Naive thymus-derived CD4-positive, alpha-beta T cell (primary cell): ENCODE measurements at regions not wholly inside any gene's neighbourhood (a gene's known extent, or its start where the extent isn't known, plus 50 kb on each side); places are given as distances from the start of the nearest gene placed in this dataset.

Experiments
- ATAC-seq: fragments of 150-1000 bp; cut with Tn5 transposase; 2 replicates; pipeline ENCODE4 v1.10.0; 2021; ENCODE audit warnings: mild to moderate bottlenecking, moderate library complexity
- CTCF ChIA-PET: fragments of 350-600 bp; sonication (Branson Sonifier 250); formaldehyde crosslinking; loops from one replicate; lab custom pipeline; 2021; ENCODE audit warnings: antibody characterized with exemption; lab: Charles Lee
- POLR2A ChIA-PET: fragments of 350-600 bp; sonication (Branson Sonifier 250); formaldehyde crosslinking; loops from one replicate; lab custom pipeline; 2021; ENCODE audit warnings: antibody characterized with exemption, inconsistent platforms; lab: Charles Lee
- DNase-seq, 9 donors: peaks; one replicate each; pipeline versions ENCODE4 v3.0.0 to v3.0.0-alpha.2; 2020 to 2022; ENCODE audit warnings: mixed read lengths in 1 of 9
- H3K27ac ChIP-seq: one replicate; pipeline ENCODE4 v1.7.0; 2013; ENCODE audit warnings: mild to moderate bottlenecking, low read depth, low read length, moderate library complexity
- H3K27me3 ChIP-seq, 2 donors: one replicate each; pipeline ENCODE4 v1.7.0; 2013; ENCODE audit warnings: low read length in 2 of 2, mild to moderate bottlenecking in 2 of 2, moderate library complexity in 2 of 2; ENCODE audit not compliant: control insufficient read depth in 2 of 2, insufficient read depth in 2 of 2
- H3K36me3 ChIP-seq, 3 experiments: 1 replicate in 2 of 3; 2 replicates in 1 of 3; pipeline ENCODE4 v1.7.0; 2013; ENCODE audit warnings: low read length in 3 of 3, mild to moderate bottlenecking in 3 of 3, moderate library complexity in 1 of 3; ENCODE audit not compliant: insufficient read depth in 3 of 3, control insufficient read depth in 2 of 3
- H3K4me1 ChIP-seq, 2 donors: one replicate each; pipeline ENCODE4 v1.7.0; 2013; ENCODE audit warnings: low read length in 2 of 2, mild to moderate bottlenecking in 2 of 2, moderate library complexity in 1 of 2; ENCODE audit not compliant: control insufficient read depth in 2 of 2, insufficient read depth in 2 of 2
- H3K4me3 ChIP-seq: 2 replicates; pipeline ENCODE4 v1.7.0; 2013; ENCODE audit warnings: mild to moderate bottlenecking, low read length
- H3K9me3 ChIP-seq, 3 experiments: 1 replicate in 2 of 3; 2 replicates in 1 of 3; pipeline ENCODE4 v1.7.0; 2013; ENCODE audit warnings: low read length in 3 of 3; ENCODE audit not compliant: control insufficient read depth in 2 of 3
- H3K27ac Mint-ChIP-seq, 9 donors: one replicate each; pipeline ENCODE4 v1.8.0; 2020 to 2022; ENCODE audit warnings: mixed read lengths in 9 of 9, mild to moderate bottlenecking in 8 of 9, moderate library complexity in 5 of 9, inconsistent platforms in 2 of 9
- H3K27me3 Mint-ChIP-seq, 5 donors: one replicate each; pipeline ENCODE4 v1.8.0; 2021 to 2022; ENCODE audit warnings: mixed read lengths in 5 of 5, mild to moderate bottlenecking in 1 of 5
- H3K36me3 Mint-ChIP-seq, 5 donors: one replicate each; pipeline ENCODE4 v1.8.0; 2020 to 2022; ENCODE audit warnings: mixed read lengths in 5 of 5, mild to moderate bottlenecking in 3 of 5, inconsistent platforms in 1 of 5
- H3K4me1 Mint-ChIP-seq, 7 donors: one replicate each; pipeline ENCODE4 v1.8.0; 2020 to 2022; ENCODE audit warnings: mixed read lengths in 7 of 7, mild to moderate bottlenecking in 3 of 7, inconsistent platforms in 1 of 7
- H3K4me3 Mint-ChIP-seq, 10 donors: one replicate each; pipeline ENCODE4 v1.8.0; 2020 to 2022; ENCODE audit warnings: mild to moderate bottlenecking in 10 of 10, mixed read lengths in 10 of 10, moderate library complexity in 6 of 10, inconsistent platforms in 2 of 10
- H3K9me3 Mint-ChIP-seq, 11 donors: one replicate each; pipeline ENCODE4 v1.8.0; 2020 to 2022; ENCODE audit warnings: mixed read lengths in 11 of 11, mild to moderate bottlenecking in 4 of 11, inconsistent platforms in 1 of 11, moderate library complexity in 1 of 11
- intact Hi-C, 2 donors: fragments of 100-400 bp; cut with micrococcal nuclease; formaldehyde crosslinking; loops; one replicate each; pipeline ENCODE4 v1.15.1; 2023

DNA sequence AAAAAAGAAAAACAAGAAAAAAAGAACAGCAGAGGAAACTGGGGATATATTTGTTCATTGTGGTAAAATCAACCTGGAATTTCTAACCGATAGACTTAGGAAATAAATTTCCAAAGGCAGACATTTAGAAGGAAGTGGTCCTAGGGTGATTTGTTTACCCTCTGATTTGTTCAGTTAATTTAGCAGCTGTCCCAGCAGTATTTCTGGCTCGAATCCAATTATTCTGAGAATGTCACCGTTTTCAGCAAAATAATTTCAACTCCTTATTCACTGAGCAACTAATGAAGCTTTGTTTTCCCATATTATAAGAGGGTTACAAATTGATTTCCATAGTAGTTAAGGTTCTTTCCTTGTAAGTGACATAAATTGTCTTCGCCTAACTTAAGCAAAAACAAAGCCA, 285.2 kb upstream of the SYT10 start:
- Mint-ChIP-seq H3K36me3 (no peaks in the 10 kb centered on the region), H3K4me1 (no peaks in the 10 kb centered on the region), H3K4me3 (no peak overlapping the region), H3K9me3 (peaks cover 1 to 29% (median 13%) of the 10 kb centered on the region in 11 donors), H3K27ac (no peak overlapping the region), H3K27me3 (no peaks in the 10 kb centered on the region)
- H3K9me3 ChIP-seq = no peaks in the 10 kb centered on the region
- ATAC-seq (no peak), DNase-seq (no peak)
- ChIA-PET CTCF (no interaction called here), POLR2A (no interaction called here)
- H3K27ac ChIP-seq = no peak overlapping the region
- no peaks in the 10 kb centered on the region for H3K4me1 ChIP-seq
- no peak overlapping the region for H3K4me3 ChIP-seq
- no peaks in the 10 kb centered on the region for H3K36me3 ChIP-seq
- no peaks in the 10 kb centered on the region for H3K27me3 ChIP-seq
- intact Hi-C loops = no loop called here

GRCh38 chr12:33734871-33735270, 287.4 kb upstream of the ALG10 start:
- Histone ChIP-seq H3K4me3 (no peak overlapping the region), H3K4me1 (no peaks in the 10 kb centered on the region), H3K27me3 (no peaks in the 10 kb centered on the region), H3K27ac (no peak overlapping the region), H3K9me3 (no peaks in the 10 kb centered on the region), H3K36me3 (no peaks in the 10 kb centered on the region)
- ChIA-PET POLR2A (no interaction called here), CTCF (no interaction called here)
- no peak for DNase-seq
- intact Hi-C loops = no loop called here
- H3K27ac Mint-ChIP-seq = no peak overlapping the region
- H3K27me3 Mint-ChIP-seq = no peaks in the 10 kb centered on the region
- no peak overlapping the region for H3K4me3 Mint-ChIP-seq
- no peaks in the 10 kb centered on the region for H3K4me1 Mint-ChIP-seq
- peaks cover 0 to 29% (median 7%) of the 10 kb centered on the region in 11 donors for H3K9me3 Mint-ChIP-seq
- H3K36me3 Mint-ChIP-seq = peaks cover 0 to 5% (median 0%) of the 10 kb centered on the region in 5 donors
- ATAC-seq = no peak

GRCh38 chr12:33752854-33753253, 269.4 kb upstream of the ALG10 start:
- POLR2A ChIA-PET = no interaction called here
- no peak for ATAC-seq
- H3K36me3 Mint-ChIP-seq = no peaks in the 10 kb centered on the region

DNA sequence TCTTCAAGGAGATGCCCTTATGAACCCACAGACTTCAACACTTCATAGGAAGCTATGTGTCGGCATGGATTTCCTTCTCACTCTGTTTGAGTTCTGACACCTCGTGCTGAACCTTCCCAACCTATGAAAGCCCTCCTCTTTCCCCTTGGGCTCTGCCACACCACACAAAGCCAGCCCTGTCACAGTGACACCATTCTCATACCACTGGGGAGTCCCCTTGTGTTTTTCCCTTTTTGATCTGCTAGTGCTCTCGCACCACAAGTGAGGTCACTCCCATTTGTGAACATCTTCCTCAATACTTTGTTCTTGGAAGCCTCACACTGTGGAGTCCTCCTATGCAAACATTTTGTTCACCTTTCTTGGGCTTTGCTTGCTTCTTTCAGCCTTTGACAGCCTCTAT, 264.6 kb upstream of the ALG10 start:
- ChIA-PET CTCF (no interaction called here), POLR2A (no interaction called here)
- H3K36me3 Mint-ChIP-seq = no peaks in the 10 kb centered on the region
- H3K9me3 Mint-ChIP-seq = peaks cover 2 to 18% (median 7%) of the 10 kb centered on the region in 11 donors
- H3K27me3 Mint-ChIP-seq = no peaks in the 10 kb centered on the region
- intact Hi-C loops = no loop called here
- Histone ChIP-seq H3K9me3 (no peaks in the 10 kb centered on the region), H3K4me3 (no peak overlapping the region), H3K27me3 (no peaks in the 10 kb centered on the region), H3K36me3 (no peaks in the 10 kb centered on the region), H3K27ac (no peak overlapping the region), H3K4me1 (no peaks in the 10 kb centered on the region)
- no peak for ATAC-seq
- no peak for DNase-seq
- no peak overlapping the region for H3K4me3 Mint-ChIP-seq
- no peak overlapping the region for H3K27ac Mint-ChIP-seq
- no peaks in the 10 kb centered on the region for H3K4me1 Mint-ChIP-seq

More at GRCh38 chr12:33752854-33753253, 269.4 kb upstream of the ALG10 start:
- Mint-ChIP-seq H3K4me1 (no peaks in the 10 kb centered on the region), H3K27ac (no peak overlapping the region), H3K9me3 (peaks cover 0 to 14% (median 8%) of the 10 kb centered on the region in 11 donors), H3K27me3 (no peaks in the 10 kb centered on the region), H3K4me3 (no peak overlapping the region)
- Histone ChIP-seq H3K9me3 (no peaks in the 10 kb centered on the region), H3K27me3 (no peaks in the 10 kb centered on the region), H3K27ac (no peak overlapping the region), H3K4me3 (no peak overlapping the region), H3K36me3 (no peaks in the 10 kb centered on the region), H3K4me1 (no peaks in the 10 kb centered on the region)
- no peak for DNase-seq
- intact Hi-C loops = no loop called here
- CTCF ChIA-PET = no interaction called here

- ChIA-PET CTCF (no interaction called here), POLR2A (no interaction called here)
- Mint-ChIP-seq H3K4me3 (no peak overlapping the region), H3K27ac (no peak overlapping the region), H3K4me1 (no peaks in the 10 kb centered on the region), H3K36me3 (no peaks in the 10 kb centered on the region), H3K27me3 (no peaks in the 10 kb centered on the region), H3K9me3 (peaks cover under 1 to 24% (median 7%) of the 10 kb centered on the region in 11 donors)
- no peaks in the 10 kb centered on the region for H3K9me3 ChIP-seq
- DNase-seq (no peak), ATAC-seq (no peak)
- H3K4me1 ChIP-seq = no peaks in the 10 kb centered on the region
- no peaks in the 10 kb centered on the region for H3K27me3 ChIP-seq
- no peak overlapping the region for H3K27ac ChIP-seq
- no peak overlapping the region for H3K4me3 ChIP-seq
- intact Hi-C loops = no loop called here
- no peaks in the 10 kb centered on the region for H3K36me3 ChIP-seq
Measured at GRCh38 chr12:33759279-33759678, 263.0 kb upstream of the ALG10 start.

DNA sequence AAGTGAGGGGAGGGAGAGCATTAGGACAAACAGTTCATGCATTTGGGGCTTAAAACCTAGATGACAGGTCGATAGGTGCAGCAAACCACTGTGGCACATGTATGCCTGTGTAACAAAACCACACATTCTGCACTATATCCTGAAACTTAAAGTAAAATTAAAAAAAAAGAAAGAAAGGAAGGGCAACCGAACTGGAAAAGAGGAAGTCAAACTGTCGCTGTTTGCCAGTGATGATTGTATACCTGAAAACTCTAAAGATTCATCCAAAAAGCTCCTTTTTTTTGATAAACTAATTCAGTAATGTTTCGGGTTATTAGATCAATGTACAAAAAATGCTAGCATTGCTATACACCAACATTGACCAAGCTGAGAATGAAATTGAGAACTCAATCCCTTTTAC, 259.0 kb upstream of the ALG10 start:
- no peak overlapping the region for H3K27ac ChIP-seq
- intact Hi-C loops = no loop called here
- no peak overlapping the region for H3K4me3 ChIP-seq
- no peaks in the 10 kb centered on the region for H3K4me1 ChIP-seq
- DNase-seq (no peak), ATAC-seq (no peak)
- H3K36me3 ChIP-seq = no peaks in the 10 kb centered on the region
- Mint-ChIP-seq H3K4me3 (no peak overlapping the region), H3K27ac (no peak overlapping the region), H3K36me3 (no peaks in the 10 kb centered on the region), H3K4me1 (no peaks in the 10 kb centered on the region), H3K27me3 (no peaks in the 10 kb centered on the region), H3K9me3 (peaks cover 0 to 18% (median 3%) of the 10 kb centered on the region in 11 donors)
- no peaks in the 10 kb centered on the region for H3K27me3 ChIP-seq
- no peaks in the 10 kb centered on the region for H3K9me3 ChIP-seq
- POLR2A ChIA-PET = no interaction called here
- CTCF ChIA-PET = no interaction called here

- Histone ChIP-seq H3K36me3 (no peaks in the 10 kb centered on the region), H3K27ac (no peak overlapping the region), H3K27me3 (no peaks in the 10 kb centered on the region), H3K9me3 (no peaks in the 10 kb centered on the region), H3K4me1 (no peaks in the 10 kb centered on the region), H3K4me3 (no peak overlapping the region)
- peaks cover 0 to 2% (median 0%) of the 10 kb centered on the region in 5 donors for H3K36me3 Mint-ChIP-seq
- POLR2A ChIA-PET = no interaction called here
- H3K9me3 Mint-ChIP-seq = peaks cover 0 to 20% (median 5%) of the 10 kb centered on the region in 11 donors
- no peak for ATAC-seq
- CTCF ChIA-PET = no interaction called here
- DNase-seq = no peak
- H3K27ac Mint-ChIP-seq = no peak overlapping the region
- H3K27me3 Mint-ChIP-seq = no peaks in the 10 kb centered on the region
- H3K4me3 Mint-ChIP-seq = no peak overlapping the region
- H3K4me1 Mint-ChIP-seq = no peaks in the 10 kb centered on the region
- intact Hi-C loops = no loop called here
Measured at GRCh38 chr12:33770652-33771051, 251.6 kb upstream of the ALG10 start.
